Suprapubic skin (tissue), 3 donors: ENCODE measurements at regions not wholly inside any gene's neighbourhood (a gene's known extent, or its start where the extent isn't known, plus 50 kb on each side); places are given as distances from the start of the nearest gene placed in this dataset.

Experiments used
- CTCF ChIP-seq, 2 donors: fragments of 200-600 bp in 1 of 2; fragments of 450-650 bp in 1 of 2; sonication (generic) in 1 of 2; IDR thresholded peaks; one replicate each; pipeline ENCODE4 v1.5.1; 2016 to 2019; ENCODE audit warnings: antibody characterized with exemption in 2 of 2, mild to moderate bottlenecking in 1 of 2, moderate library complexity in 1 of 2
- POLR2A ChIP-seq, 2 donors: fragments of 450-650 bp; IDR thresholded peaks; one replicate each; pipeline ENCODE4 v1.6.1; 2017; ENCODE audit warnings: antibody characterized with exemption in 2 of 2, mild to moderate bottlenecking in 2 of 2, moderate library complexity in 2 of 2

DNA sequence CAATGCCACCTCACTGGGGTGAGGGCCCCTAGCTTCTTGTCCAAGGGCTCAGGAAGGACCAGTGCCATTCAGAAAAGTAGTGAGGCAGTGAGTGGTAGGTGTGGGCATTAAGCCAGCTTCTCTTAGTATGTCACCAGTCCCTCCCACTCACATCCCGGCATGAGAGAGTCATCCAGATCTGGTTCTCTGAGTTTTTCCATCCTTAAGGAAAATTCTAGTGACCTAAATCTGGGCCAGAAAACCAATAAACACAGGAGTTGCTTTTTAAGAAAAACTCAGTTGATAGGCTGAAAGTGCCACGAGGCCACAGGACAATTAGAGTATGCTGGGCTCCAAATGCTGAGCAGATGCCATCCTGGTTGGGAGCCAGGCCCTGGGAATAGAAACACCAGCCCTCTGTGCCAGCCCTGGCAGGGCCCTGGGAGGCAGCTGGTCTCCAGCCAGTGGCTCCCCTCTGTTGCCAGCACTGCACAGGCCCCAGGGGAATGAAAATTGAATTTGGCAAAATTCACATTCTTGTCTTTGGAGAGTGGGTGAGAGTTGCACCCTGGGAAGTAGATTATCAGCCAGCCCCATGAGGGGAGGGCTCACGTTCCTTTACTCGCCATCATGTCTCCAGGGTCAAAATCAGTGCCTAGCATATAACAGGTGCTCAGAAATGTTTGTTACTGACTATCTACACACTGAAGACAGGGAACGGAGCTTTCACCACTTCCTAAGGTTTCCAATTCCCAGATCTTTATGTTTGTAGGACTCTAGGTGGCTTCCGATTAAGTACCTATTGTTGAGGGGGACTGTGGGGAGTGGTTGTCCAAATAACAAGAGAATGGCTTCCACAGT is 52.8 kb downstream of the FAM43A start:
- TF ChIP-seq CTCF (IDR thresholded peaks at IDR 0.05) = no peak
- no peak for TF ChIP-seq POLR2A (IDR thresholded peaks at IDR 0.05)
